Breast epithelium (tissue), 4 donors: ENCODE measurements at regions not wholly inside any gene's neighbourhood (a gene's known extent, or its start where the extent isn't known, plus 50 kb on each side); places are given as distances from the start of the nearest gene placed in this dataset.

Experiments
- DNase-seq, 2 donors: peaks; one replicate each; pipeline ENCODE4 v3.0.0-alpha.2; 2019; ENCODE audit warnings: low spot score in 2 of 2
- H3K27ac ChIP-seq, 2 donors: fragments of 200-600 bp; sonication (generic) in 1 of 2; one replicate each; pipeline ENCODE4 v1.5.1; 2016 to 2019; ENCODE audit warnings: mild to moderate bottlenecking in 1 of 2
- H3K27me3 ChIP-seq, 2 donors: fragments of 200-600 bp; sonication (generic) in 1 of 2; one replicate each; pipeline versions ENCODE4 v1.5.1 to v1.6.0; 2017 to 2019; ENCODE audit warnings: control low read depth in 1 of 2, mild to moderate bottlenecking in 1 of 2
- H3K36me3 ChIP-seq: fragments of 200-600 bp; one replicate; pipeline ENCODE4 v1.5.1; 2019
- H3K4me1 ChIP-seq, 2 donors: fragments of 200-600 bp; sonication (generic); one replicate each; pipeline ENCODE4 v1.5.1; 2016 to 2019; ENCODE audit warnings: control low read depth in 1 of 2
- H3K4me3 ChIP-seq, 3 donors: fragments of 200-600 bp; sonication (generic); 1 replicate in 2 of 3; 2 replicates in 1 of 3; pipeline ENCODE4 v1.5.1; 2016 to 2019; ENCODE audit warnings: mild to moderate bottlenecking in 3 of 3, moderate library complexity in 2 of 3
- H3K9me3 ChIP-seq, 2 donors: fragments of 200-600 bp; sonication (generic) in 1 of 2; one replicate each; pipeline ENCODE4 v1.5.1; 2016 to 2019; ENCODE audit warnings: control low read depth in 1 of 2
- POLR2A ChIP-seq: fragments of 450-650 bp; IDR thresholded peaks from one replicate; pipeline ENCODE4 v1.6.1; 2016; ENCODE audit warnings: antibody characterized with exemption, mild to moderate bottlenecking, moderate library complexity
- POLR2AphosphoS5 ChIP-seq, 3 donors: sonication (generic); formaldehyde crosslinking; IDR thresholded peaks; one replicate each; pipeline ENCODE4 v1.6.1; 2017; ENCODE audit warnings: antibody characterized with exemption in 3 of 3
- intact Hi-C: fragments of 100-400 bp; cut with DNase I; formaldehyde crosslinking; loops from one replicate; pipeline ENCODE4 v1.15.1; 2023; ENCODE audit warnings: low total_unique reads
- TF ChIP-seq, protein P1 (sequence below), 3 donors: fragments of 450-650 bp; IDR thresholded peaks; one replicate each; pipeline ENCODE4 v1.5.1; 2016 to 2017; ENCODE audit warnings: antibody characterized with exemption in 3 of 3, mild to moderate bottlenecking in 3 of 3, moderate library complexity in 3 of 3

DNA sequence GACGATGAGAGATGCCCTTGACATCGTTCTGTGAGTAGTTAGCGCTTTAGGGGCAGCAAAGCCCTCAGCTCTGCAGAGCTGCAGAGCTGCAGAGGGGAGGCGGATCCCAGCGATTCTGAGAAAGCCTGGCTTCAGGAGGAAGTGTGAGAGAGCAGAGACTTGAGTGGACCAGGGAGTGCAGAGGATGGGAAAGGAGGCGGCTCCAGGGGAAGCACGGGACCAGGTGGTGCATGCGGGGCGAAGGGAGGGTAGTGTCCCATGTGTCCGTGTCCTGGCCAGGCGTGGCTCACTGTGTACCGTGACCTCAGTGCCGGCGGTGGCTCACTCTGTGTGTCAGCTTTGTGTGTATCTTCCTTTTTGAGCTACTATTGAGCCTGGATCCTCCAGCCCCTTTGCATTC lies 250.8 kb upstream of the PITRM1 start:
- H3K36me3 ChIP-seq, result no peaks in the 10 kb centered on the region
- no peaks in the 10 kb centered on the region for H3K9me3 ChIP-seq
- no peak overlapping the region for H3K4me3 ChIP-seq
- no peak for DNase-seq
- TF ChIP-seq, protein P1, sequence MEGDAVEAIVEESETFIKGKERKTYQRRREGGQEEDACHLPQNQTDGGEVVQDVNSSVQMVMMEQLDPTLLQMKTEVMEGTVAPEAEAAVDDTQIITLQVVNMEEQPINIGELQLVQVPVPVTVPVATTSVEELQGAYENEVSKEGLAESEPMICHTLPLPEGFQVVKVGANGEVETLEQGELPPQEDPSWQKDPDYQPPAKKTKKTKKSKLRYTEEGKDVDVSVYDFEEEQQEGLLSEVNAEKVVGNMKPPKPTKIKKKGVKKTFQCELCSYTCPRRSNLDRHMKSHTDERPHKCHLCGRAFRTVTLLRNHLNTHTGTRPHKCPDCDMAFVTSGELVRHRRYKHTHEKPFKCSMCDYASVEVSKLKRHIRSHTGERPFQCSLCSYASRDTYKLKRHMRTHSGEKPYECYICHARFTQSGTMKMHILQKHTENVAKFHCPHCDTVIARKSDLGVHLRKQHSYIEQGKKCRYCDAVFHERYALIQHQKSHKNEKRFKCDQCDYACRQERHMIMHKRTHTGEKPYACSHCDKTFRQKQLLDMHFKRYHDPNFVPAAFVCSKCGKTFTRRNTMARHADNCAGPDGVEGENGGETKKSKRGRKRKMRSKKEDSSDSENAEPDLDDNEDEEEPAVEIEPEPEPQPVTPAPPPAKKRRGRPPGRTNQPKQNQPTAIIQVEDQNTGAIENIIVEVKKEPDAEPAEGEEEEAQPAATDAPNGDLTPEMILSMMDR (IDR thresholded peaks at IDR 0.05), result no peak
- TF ChIP-seq POLR2A (no peak), POLR2AphosphoS5 (IDR thresholded peaks at IDR 0.05) (no peak)
- intact Hi-C loops, result no loop called here
- peak overlapping the region in 1 of 2 donors; percentile 72 for H3K27ac ChIP-seq
- H3K4me1 ChIP-seq, result peaks cover 0 to 5% of the 10 kb centered on the region in 2 donors
- H3K27me3 ChIP-seq, result no peaks in the 10 kb centered on the region

DNA sequence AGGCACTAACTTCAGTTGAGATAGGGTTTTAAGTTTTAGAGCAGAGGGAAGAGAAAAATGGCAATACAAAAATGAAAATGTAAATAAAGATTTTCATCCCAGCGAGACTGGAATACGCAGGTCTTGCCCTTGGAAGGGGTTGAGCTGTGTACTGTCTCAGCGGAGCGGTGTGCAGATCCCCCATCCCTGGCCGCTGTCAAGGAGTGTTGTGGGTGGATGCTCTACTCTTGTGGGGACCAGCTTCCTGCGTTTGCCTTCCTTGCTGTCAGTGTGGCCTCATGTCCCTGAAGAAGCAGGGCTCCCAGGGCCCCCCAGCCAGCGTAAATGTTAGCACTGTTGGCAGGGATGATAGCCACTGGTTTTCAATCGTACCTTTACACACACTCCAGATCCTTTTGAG lies 249.7 kb upstream of the PITRM1 start:
- intact Hi-C loops, result no loop called here
- TF ChIP-seq POLR2AphosphoS5 (IDR thresholded peaks at IDR 0.05) (no peak), POLR2A (no peak)
- TF ChIP-seq, protein P1 (IDR thresholded peaks at IDR 0.05), result no peak
- Histone ChIP-seq H3K4me3 (no peak overlapping the region), H3K4me1 (peaks cover 0 to 5% of the 10 kb centered on the region in 2 donors), H3K36me3 (no peaks in the 10 kb centered on the region), H3K27ac (peak overlapping the region in 1 of 2 donors; percentile 2), H3K27me3 (no peaks in the 10 kb centered on the region), H3K9me3 (no peaks in the 10 kb centered on the region)
- no peak for DNase-seq

DNA sequence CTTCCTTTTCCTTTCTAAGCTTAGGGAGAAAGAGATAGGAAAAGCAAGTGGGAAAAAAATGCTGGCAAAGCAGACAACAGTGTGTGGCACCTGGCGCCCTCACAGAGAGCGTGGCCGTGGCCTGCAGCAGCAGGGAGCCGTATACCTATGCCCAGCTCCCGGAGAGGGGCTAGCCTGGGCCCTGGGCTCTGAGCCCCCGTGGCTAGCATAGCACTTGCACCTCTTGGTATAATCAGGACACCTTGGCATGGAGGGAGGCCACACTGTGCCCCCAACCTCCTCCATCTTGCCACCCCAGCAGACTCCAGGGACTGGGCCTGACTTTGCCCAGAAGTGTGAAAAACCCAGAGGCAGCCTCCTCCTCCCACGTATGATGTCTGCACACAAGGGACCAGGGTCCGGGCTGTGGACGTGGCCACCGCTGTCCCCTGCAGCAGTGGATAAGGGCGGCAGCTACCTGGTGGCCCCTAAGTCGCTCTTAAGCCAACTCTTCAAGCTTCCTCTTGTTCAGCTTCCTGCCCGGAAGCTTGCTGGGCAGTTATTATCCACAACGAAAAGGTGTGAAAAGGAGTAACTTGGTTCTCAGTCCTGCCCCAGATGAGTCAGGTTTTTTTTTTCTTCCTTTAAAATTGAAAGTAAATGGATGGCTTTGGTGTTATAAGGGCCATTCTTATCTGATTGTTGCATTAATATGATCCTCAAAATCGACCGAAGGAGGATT lies 249.1 kb upstream of the PITRM1 start:
- Histone ChIP-seq H3K4me1 (peaks cover 0 to 4% of the 10 kb centered on the region in 2 donors), H3K4me3 (no peak overlapping the region), H3K9me3 (no peaks in the 10 kb centered on the region), H3K36me3 (no peaks in the 10 kb centered on the region), H3K27me3 (no peaks in the 10 kb centered on the region), H3K27ac (no peak overlapping the region)
- intact Hi-C loops, result no loop called here
- TF ChIP-seq, protein P1 (IDR thresholded peaks at IDR 0.05), result no peak
- TF ChIP-seq POLR2AphosphoS5 (IDR thresholded peaks at IDR 0.05) (no peak), POLR2A (no peak)
- DNase-seq, result no peak

DNA sequence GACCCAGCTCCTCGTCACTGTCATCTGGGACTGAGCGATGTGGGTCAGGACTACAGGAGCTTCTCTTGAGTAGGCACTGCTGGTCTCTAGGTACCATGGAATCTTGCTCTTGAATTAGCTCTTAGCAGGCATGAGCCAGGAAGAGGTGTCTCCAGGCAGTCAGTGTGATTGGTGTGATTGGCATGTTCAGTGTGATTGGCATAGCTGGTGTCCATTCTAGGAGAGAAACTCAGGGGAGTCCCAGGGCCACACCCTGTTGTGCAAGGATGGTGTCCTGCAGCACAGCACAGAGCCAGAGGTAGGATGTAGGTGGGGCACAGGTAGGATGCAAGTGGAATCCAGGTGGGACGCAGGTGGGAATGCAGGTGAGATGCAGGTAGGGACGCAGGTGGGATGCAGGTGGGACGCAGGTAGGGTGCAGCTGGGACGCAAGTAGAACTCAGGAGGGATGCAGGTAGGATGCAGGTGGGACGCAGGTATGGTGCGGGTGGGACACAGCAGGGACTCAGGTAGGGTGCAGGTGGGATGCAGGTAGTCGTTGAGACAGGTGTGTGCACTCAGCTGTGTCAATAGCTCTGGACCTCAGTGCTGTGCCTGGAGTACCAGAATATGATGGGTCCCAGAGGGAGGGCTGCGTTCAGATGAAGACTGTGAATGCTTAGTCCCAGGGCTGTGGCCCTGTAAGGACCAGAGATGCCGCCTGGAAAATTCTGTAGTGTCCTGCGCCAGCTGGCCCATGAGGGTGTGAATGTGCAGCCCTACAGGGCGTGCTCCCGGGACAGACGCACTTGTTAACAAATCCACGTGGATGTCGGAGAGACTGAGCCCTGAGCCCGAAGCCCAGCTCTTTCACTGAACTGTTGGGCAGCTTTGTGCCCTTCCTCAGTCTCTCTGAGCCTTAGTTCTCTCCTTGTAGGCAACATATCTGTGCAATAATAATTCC lies 248.2 kb upstream of the PITRM1 start:
- intact Hi-C loops, result no loop called here
- no peaks in the 10 kb centered on the region for H3K27me3 ChIP-seq
- no peaks in the 10 kb centered on the region for H3K9me3 ChIP-seq
- H3K36me3 ChIP-seq, result no peaks in the 10 kb centered on the region
- DNase-seq, result no peak
- no peak overlapping the region for H3K27ac ChIP-seq
- H3K4me3 ChIP-seq, result no peak overlapping the region
- TF ChIP-seq POLR2A (no peak), POLR2AphosphoS5 (IDR thresholded peaks at IDR 0.05) (no peak)
- TF ChIP-seq, protein P1 (IDR thresholded peaks at IDR 0.05), result no peak
- H3K4me1 ChIP-seq, result no peaks in the 10 kb centered on the region
